Panc1 (cell line): ENCODE measurements at regions not wholly inside any gene's neighbourhood (a gene's known extent, or its start where the extent isn't known, plus 50 kb on each side); places are given as distances from the start of the nearest gene placed in this dataset.

Experiments used
- POLR2AphosphoS5 ChIP-seq: IDR thresholded peaks from 2 replicates; pipeline ENCODE4 v1.6.1; 2012; ENCODE audit warnings: mild to moderate bottlenecking, low read depth, low read length, moderate library complexity
- REST ChIP-seq, 2 experiments: IDR thresholded peaks; 2 replicates each; pipeline ENCODE4 v1.6.1; 2011 to 2012; ENCODE audit warnings: low read depth in 2 of 2, control low read depth in 1 of 2, low read length in 1 of 2, mild to moderate bottlenecking in 1 of 2, moderate library complexity in 1 of 2; ENCODE audit not compliant: insufficient read depth in 1 of 2
- SIN3A ChIP-seq: IDR thresholded peaks from 2 replicates; pipeline ENCODE4 v1.6.1; 2012; ENCODE audit warnings: low read depth, mild to moderate bottlenecking, low read length, moderate library complexity, borderline replicate concordance; ENCODE audit not compliant: insufficient read depth
- TF ChIP-seq, protein P1 (sequence below): fragments of 450-650 bp; IDR thresholded peaks from 2 replicates; pipeline ENCODE4 v1.5.1; 2017; ENCODE audit warnings: mild to moderate bottlenecking

- TF ChIP-seq, protein P1, sequence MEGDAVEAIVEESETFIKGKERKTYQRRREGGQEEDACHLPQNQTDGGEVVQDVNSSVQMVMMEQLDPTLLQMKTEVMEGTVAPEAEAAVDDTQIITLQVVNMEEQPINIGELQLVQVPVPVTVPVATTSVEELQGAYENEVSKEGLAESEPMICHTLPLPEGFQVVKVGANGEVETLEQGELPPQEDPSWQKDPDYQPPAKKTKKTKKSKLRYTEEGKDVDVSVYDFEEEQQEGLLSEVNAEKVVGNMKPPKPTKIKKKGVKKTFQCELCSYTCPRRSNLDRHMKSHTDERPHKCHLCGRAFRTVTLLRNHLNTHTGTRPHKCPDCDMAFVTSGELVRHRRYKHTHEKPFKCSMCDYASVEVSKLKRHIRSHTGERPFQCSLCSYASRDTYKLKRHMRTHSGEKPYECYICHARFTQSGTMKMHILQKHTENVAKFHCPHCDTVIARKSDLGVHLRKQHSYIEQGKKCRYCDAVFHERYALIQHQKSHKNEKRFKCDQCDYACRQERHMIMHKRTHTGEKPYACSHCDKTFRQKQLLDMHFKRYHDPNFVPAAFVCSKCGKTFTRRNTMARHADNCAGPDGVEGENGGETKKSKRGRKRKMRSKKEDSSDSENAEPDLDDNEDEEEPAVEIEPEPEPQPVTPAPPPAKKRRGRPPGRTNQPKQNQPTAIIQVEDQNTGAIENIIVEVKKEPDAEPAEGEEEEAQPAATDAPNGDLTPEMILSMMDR, result no peak
- TF ChIP-seq POLR2AphosphoS5 (no peak), SIN3A (no peak), REST (IDR thresholded peaks at IDR 0.05; ENCODE audit: insufficient read depth in 1 of 2, low read depth in 2 of 2, low read length in 1 of 2) (no peak)
Observed at GRCh38 chr4:11505221-11505971, 76.7 kb upstream of the HS3ST1 start.
